ENCODE measurements at regions not wholly inside any gene's neighbourhood (a gene's known extent, or its start where the extent isn't known, plus 50 kb on each side); places are given as distances from the start of the nearest gene placed in this dataset.
"Not testable (repeated sequence)": the region's sequence is repeated elsewhere in the genome, so short reads cannot be mapped to it uniquely, and the experiment has no call there.

DNA sequence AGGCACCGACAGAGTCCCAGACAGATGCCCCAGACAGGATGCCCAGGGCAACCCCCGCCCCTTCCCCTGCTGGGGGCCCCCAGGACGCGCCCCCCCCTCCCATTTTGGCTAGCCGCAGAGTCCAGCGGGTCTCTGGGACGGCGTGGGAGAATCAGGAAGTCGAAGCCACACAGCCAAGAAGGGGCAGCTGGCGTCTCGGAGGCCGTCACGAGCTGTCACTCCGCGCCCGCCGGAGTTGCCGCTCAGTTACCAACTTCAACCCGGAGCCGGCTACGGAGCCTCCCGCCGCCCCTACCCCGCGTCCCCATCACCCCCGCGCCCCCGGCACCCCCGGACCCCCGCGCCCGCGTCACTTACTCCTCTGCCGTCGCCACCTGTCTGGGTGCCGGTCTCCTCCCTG, 119.8 kb downstream of the OTOP1 start:
- DNase-seq (ENCODE audit: low read depth in 3 of 3, low spot score in 2 of 3), result not testable (repeated sequence)

DNA sequence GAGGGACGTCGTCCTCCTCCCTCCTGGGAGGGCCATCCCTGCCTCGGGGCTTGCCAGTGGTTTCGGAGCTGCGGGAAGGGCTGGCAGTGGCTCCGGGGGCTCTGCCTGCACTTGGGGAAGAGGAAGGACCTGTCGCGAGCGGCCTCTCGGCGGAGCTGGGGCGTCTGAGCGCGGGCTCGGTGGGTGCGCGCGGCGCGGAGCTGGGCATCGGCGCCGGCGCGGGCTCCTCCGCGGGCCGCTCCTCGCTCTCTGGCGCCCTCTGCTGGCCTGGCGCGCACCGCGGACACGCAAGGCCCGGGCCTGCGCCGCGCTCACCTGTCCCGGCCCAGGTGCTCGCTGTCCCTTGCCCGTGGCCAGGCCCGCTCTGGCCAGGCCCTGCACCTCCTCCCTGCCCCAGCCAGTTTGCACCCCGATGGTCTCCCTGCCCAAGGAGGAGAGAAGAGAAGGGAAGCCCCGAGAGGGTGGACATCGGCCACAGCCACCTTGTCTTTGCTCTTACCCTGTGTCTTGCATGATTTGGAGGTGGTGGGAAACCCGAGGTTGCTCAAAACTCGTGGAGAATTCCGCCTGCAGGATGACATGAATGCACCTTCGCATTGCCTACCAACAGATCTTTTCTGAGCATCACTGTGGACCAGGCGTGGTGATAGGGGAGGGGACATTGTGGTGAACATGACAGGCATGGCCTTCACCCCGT, 119.2 kb downstream of the OTOP1 start:
- DNase-seq (ENCODE audit: low read depth in 3 of 3, low spot score in 2 of 3), result peak in 1 of 3 donors; percentile 41

DNA sequence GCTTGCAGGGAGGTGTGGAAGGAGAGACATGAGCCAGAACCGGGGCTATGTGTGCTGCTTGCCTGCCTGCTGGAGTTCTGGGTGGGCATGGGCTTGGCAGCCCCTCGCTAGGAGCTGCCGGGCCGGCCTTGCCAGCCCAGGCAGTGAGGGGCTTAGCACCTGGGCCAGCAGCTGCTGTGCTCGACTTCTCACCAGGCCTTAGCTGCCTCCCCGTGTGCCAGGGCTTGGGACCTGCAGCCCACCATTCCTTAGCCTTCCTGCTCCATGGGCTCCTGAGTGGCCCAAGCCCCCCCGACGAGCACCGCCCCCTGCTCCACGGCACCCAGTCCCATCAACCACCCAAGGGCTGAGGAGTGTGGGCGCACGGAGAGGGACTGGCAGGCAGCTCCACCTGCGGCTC, 111.3 kb downstream of the OTOP1 start:
- DNase-seq (ENCODE audit: low read depth in 3 of 3, low spot score in 2 of 3), result not testable (repeated sequence)

DNA sequence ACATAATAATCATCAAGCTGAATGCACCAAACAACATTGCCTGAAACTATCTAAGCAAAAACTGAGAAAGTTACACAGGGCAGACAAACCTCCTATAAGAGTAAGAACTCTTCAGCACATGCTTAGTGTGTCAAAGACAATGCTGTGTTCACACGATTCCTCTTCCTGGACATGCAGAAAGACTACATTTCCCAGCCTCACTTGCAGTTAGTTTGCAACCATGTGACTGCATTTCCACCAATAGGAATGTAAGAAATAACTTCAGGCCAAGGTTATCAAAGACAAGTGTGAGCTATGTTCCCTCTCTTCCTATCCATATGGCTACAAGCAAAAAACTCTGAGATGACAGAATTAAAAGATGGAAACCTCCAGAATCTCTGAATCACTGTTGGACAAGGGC, 109.8 kb downstream of the OTOP1 start:
- not testable (repeated sequence) for DNase-seq (ENCODE audit: low read depth in 3 of 3, low spot score in 2 of 3)

DNA sequence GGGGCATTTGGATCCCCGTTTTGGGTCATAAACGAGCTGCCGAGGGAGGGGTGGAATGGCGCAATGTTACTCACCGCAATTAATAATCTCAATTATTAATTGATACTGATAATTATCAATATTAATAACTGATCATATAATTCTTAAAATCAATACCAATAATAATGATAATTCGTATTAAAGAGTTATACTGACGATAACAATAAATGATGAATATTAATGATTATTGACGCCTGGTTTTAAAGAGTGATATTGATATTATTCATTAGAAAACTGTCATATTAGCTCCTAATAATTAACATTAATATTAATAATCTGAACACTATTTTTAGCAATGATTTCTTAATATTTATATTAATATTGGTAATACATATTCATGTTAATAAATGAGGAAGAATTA, 92.4 kb downstream of the OTOP1 start:
- DNase-seq (ENCODE audit: low read depth in 3 of 3, low spot score in 2 of 3), result not testable (repeated sequence)

DNA sequence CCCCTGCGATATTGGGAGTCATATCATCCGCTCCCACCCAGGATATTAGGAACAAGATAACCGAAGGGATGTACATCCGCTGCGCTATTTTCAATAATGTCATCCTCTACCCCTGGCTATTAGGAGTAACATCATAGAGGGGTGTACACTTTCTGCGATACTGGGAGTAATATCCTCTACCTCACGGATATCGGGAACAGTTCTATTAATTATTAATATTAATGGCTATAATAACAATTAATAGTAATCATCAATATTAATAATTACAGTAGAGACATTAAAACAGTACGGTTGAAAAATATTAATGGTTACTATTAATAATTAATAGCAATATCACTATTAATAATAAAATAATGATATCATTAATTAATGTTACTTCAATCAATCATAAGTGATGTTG, 90.1 kb downstream of the OTOP1 start:
- not testable (repeated sequence) for DNase-seq (ENCODE audit: low read depth in 3 of 3, low spot score in 2 of 3)

Measured in right renal cortex interstitium (tissue), 3 donors.